NCI-H446 (cell line): ENCODE measurements at regions not wholly inside any gene's neighbourhood (a gene's known extent, or its start where the extent isn't known, plus 50 kb on each side); places are given as distances from the start of the nearest gene placed in this dataset.
"Not testable (repeated sequence)": the region's sequence is repeated elsewhere in the genome, so short reads cannot be mapped to it uniquely, and the experiment has no call there.

Experiments used
- DNase-seq, 2 experiments: peaks; one replicate each; lab custom pipeline; 2025; lab: John Stamatoyannopoulos, UW

DNA sequence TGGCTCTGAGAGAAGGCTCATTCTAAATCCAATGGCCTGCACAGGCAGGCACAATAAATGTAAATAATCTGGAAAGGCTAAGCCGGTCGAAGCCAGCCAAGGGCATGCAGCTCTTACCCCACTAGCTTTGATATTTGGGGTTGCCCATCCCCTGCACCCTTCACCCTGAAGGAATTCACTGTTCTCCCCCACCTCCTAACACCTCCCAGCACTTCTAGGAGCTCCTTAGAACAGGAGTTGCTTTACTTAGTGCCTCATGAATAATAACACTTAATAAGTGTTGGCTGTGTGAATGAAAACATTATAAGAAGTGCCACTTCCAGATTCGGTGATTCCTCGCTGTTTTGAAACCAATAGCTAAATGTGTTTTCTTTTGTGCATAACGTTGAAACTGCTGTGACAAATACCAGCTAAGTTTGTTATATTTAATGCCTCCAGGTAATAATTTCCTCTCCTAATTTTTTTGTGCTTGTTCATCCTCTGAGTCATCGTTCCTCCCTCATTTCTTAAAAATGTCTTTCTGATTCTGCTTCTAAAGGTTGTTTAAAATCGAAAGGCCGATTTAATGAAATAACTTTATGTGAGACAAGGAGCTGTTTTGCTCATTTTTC, 458.8 kb downstream of the METTL4 start:
- no peak for DNase-seq

DNA sequence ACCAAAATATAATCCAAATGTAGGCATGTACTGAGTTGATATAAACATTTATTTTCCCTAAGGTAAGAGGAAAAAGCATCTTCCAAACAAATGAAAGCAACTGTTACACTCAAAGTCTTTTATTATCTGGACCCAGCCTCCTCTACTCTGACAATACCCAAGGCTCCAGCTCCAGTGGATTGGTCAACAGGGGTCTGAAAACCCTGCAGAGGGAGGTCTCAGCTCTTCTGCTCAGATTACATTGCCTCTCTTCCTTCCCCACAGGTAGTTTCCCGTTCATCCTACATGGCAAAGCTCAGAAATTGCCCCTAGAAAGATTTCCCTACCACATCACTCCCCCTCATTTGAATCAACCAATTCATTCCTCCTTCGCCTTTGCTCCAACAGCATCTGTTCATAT, 457.0 kb downstream of the METTL4 start:
- DNase-seq, result no peak

DNA sequence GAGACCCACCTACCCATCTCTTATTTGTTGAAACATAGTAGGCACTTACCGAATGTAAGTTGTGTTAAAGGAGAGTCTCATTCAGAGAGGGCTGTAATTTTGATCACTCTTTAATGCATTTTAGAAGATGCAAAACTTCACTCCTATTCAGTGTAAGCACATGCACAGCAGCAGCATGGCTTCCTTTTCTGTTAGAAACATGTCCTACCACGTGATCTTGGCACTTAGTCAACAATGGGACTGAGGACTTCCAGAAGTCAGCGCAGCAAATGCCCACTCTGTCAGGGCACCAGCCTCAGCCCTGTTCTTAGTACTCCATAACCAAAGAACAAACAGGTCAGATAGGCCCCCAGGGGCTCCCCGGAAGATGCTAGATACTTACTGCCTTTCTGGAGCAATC, 456.5 kb downstream of the METTL4 start:
- peak in 1 of 2 experiments; percentile 6 for DNase-seq

GRCh38 chr18:2121224-2121623, 450.1 kb downstream of the METTL4 start:
- DNase-seq, result no peak

- no peak for DNase-seq
Observed at GRCh38 chr18:2123077-2123476, 448.2 kb downstream of the METTL4 start.

- DNase-seq, result no peak
Observed at GRCh38 chr18:2134364-2134763, 436.9 kb downstream of the METTL4 start.

DNA sequence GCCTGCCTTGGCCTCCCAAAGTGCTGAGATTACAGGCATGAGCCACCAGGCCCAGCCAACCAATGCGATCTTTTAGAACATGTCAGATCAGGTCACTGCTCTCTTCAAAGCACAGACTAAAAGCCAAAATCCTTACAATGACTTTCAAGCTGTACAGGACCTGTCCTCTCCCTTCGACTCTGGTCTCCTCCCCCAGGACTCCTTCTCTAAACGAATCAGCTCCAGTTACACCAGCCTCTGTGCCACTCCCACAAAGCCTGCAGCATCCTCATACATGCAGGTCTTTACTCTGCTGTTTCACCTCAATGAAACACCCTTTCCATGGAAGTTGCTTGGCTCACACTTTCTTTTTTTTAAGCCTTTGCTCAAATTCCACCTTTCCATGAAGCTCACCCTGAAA, 436.0 kb downstream of the METTL4 start:
- no peak for DNase-seq

DNA sequence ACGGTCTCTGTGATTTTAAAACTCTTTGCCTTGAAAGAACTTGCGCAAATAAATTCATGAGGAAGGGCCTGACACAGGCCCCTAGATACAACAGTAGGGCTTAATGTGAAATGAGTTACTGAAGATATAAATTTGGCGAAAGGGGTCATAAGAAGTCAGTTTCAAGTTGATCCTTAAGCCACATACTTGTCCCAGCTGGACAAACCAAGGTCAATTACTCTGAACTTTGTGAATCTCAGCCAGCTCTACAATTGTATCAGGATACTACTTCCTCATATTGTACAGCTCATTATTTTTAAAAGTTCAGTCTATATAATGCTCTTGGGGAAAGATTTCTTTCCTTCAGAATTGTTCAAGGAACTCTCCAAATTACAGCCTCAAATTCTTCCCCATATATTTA, 432.8 kb downstream of the METTL4 start:
- DNase-seq, result no peak

DNA sequence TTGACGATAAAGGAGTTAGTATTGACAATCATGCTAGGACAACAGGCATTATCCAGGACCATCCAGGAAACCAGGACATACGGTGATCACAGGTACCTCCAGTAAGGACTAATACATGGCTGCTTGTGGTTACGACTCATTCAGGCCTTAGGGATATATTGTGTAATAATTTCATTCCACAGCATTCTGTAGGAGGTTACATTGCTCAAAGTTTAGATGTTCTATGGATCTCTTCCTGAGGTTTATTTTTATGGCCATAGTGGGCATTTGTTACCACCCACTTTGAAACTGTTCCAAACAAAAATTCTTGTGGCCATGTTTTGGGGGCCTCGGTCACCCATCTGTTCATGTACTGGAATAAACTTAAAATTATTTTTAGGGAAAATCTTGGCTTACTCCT, 431.6 kb downstream of the METTL4 start:
- no peak for DNase-seq

DNA sequence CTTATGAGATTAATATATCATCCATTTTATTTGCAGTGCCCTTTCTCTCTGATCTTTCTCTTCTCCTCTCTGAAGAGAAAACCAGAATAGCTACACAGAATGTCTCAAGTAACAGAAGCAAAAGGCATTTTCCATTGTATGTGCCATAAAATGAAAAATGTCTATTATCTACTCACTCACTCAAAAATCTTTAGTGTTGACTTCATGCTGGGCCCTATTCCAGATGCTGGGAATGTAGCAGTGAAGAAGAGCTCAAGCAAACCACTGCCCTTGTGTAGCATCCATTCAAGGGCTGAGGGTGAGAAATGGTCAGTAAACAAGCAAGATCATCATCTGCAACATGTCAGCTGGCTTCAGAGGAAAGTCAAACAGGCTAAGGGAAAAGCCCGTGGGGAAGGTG, 427.7 kb downstream of the METTL4 start:
- no peak for DNase-seq

DNA sequence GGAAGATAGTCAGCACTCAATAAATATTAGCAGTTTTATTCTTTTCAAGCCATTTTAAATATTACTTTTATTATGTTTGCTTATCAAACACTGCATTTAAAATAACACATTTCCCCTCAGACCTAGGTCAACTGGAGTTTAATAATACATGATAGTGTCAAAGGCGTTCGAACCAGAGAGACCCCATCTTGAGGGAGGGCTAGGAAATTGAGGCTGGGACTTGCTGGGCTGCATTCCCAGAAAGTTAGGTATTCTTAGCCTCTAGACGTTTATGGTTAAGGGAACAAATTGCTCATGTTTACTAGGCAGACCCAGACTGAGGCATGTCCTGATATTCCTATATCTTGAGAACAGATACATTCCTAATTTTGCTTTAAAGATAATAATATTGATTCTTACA, 426.5 kb downstream of the METTL4 start:
- DNase-seq, result no peak

- DNase-seq, result no peak
Observed at GRCh38 chr18:2146092-2146491, 425.2 kb downstream of the METTL4 start.

DNA sequence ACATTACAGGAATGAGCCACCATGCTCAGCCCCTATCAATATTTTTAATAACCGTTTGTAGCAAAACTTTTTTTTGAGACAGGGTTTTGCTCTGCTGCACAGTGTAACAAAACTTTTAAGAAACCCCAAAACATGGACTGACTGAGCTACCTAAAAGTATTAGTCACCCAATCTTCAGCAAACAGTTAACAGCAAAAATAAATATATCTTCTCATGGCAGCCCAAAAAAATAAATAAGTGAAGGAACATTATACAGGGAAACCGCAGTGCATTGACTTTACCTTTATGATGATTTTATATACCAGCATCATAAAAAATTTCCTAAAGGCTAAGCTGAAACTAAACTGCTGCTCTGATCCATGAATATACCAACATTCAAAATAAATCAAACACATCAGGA, 424.6 kb downstream of the METTL4 start:
- DNase-seq, result no peak

- peak in 1 of 2 experiments; percentile 41 for DNase-seq
Observed at GRCh38 chr18:2147476-2148230, 423.7 kb downstream of the METTL4 start.

- DNase-seq, result no peak
Observed at GRCh38 chr18:2148823-2149222, 422.5 kb downstream of the METTL4 start.

- no peak for DNase-seq
Observed at GRCh38 chr18:2150566-2150965, 420.7 kb downstream of the METTL4 start.

GRCh38 chr18:2154278-2154677, 417.0 kb downstream of the METTL4 start:
- no peak for DNase-seq

DNA sequence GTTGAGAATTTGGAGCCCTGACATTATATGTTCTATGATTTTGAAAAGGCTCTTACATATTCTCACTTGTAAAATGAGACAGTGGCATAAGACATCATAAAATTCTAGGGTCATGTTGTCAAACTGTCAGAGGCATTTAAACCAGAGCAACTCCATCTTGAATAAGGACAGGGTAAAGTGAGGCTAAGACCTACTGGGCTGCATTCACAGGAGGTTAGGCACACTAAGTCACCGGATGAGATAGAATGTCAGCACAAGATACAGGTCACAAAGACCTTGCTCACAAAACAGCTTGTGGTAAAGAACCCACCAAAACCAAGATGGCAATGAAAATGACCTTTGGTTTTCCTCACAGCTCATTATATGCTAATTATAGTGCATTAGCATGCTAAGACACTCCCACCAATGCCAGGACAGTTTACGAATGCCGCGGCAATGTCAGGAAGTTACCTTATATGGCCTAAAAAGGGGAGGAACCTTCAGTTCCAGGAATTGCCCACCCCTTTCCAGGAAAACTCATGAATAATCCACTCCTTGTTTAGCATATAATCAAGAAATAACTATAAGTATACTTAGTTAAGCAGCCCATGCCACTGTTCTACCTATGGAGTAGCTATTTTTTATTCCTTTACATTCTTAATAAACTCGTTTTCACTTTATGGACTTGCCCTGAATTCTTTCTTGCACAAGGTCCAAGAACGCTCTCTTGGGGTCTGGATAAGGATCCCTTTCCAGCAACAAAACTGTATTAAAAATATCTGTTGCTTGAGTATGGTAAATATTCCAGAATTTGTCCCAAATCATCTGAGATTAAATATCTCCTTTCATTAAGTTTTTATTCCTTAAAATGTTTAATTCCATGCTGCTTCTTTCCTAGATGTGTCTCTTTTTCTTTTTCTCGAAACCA, 406.4 kb downstream of the METTL4 start:
- DNase-seq, result no peak

DNA sequence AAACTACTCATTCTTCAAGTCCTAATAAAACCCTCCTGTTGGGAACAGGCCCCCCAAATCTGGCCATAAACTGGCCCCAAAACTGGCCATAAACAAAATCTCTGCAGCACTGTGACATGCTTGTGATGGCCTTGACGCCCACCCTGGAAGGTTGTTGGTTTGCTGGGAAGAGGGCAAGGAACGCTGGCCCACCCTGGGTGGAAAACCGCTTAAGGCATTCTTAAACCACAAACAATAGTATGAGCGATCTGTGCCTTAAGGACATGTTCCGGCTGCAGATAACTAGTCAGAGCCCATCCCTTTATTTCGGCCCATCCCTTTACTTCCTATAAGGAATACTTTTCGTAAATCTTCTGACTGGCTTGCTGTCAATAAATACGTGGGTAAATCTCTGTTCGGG, 404.4 kb downstream of the METTL4 start:
- not testable (repeated sequence) for DNase-seq

GRCh38 chr18:2168022-2168421, 403.3 kb downstream of the METTL4 start:
- DNase-seq, result no peak

- no peak for DNase-seq
Observed at GRCh38 chr18:2169656-2170055, 401.6 kb downstream of the METTL4 start.

DNA sequence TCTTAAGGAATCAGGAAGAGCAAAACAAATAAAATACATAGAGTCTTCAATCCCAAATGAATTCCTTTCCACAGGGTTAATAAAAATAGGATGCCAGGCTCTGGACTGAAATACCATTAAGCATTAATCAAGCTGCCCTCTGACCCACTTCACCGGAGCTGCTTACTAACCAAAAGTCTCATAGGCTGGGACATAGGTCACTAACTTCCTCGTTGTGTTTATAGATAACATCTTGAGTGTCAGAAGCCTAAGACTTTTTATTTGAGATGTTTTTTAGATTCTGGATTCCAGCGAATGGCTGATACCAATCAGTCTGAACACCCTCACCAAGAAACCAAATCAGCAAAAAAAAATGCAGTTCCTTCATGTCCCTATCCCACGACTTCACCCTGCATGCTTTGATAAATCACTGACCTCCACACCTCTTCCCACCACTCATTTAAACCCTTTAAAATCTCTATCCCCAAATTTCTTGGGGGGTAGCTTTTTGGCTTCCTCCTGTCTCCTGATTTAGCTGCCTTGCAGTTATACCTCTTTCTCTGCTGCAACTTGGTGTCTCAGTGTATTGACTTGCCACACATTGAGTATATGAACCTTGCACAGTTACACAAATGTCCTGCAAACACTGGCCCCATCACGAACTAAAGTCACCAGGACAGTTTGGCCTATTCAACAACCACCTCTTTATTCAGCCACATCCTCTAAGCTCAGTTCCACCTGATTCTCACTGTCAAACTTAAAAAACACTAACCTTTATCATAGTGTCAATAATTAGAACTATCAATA, 399.3 kb downstream of the METTL4 start:
- no peak for DNase-seq
